ENCODE measurements at regions not wholly inside any gene's neighbourhood (a gene's known extent, or its start where the extent isn't known, plus 50 kb on each side); places are given as distances from the start of the nearest gene placed in this dataset.

DNA sequence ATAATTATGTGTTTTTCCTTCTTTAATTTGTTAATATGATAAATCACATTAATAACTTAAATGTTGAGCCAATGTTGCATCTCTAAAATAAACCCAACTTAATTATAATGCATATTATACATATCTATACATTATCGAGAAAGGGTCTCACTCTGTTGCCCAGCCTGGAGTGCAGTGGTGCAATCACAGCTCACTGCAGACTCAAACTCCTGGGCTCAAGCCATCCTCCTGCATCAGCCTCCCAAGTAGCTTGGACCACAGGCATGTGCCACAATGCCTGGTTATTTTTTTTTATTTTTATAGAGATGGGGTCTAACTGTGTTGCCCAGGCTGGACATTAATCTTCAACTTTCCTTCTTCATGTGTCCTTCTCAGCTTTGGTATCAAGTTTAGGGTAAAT, 98.9 kb downstream of the INHBA start:
- WGBS, 2 donors = 96% methylated on average over 1 of the region's 1 CpG
- ATAC-seq (ENCODE audit: insufficient read depth, low FRiP score) = no peak
- H3K4me3 ChIP-seq = no peak overlapping the region
- no peaks in the 10 kb centered on the region for H3K27me3 ChIP-seq (ENCODE audit: control insufficient read depth in 3 of 3, insufficient read depth in 3 of 3, low read length in 2 of 3)
- no peaks in the 10 kb centered on the region for H3K4me1 ChIP-seq (ENCODE audit: control insufficient read depth in 5 of 5, insufficient read depth in 5 of 5, low read length in 5 of 5)
- H3K9me3 ChIP-seq (ENCODE audit: control insufficient read depth in 4 of 4, insufficient read depth in 3 of 4, low read length in 3 of 4) = peaks cover 0 to 2% (median 0%) of the 10 kb centered on the region in 4 donors
- DNase-seq = no peak
- H3K9ac ChIP-seq (ENCODE audit: insufficient read depth in 1 of 2, low read length in 2 of 2) = no peak overlapping the region
- TF ChIP-seq, protein P1, sequence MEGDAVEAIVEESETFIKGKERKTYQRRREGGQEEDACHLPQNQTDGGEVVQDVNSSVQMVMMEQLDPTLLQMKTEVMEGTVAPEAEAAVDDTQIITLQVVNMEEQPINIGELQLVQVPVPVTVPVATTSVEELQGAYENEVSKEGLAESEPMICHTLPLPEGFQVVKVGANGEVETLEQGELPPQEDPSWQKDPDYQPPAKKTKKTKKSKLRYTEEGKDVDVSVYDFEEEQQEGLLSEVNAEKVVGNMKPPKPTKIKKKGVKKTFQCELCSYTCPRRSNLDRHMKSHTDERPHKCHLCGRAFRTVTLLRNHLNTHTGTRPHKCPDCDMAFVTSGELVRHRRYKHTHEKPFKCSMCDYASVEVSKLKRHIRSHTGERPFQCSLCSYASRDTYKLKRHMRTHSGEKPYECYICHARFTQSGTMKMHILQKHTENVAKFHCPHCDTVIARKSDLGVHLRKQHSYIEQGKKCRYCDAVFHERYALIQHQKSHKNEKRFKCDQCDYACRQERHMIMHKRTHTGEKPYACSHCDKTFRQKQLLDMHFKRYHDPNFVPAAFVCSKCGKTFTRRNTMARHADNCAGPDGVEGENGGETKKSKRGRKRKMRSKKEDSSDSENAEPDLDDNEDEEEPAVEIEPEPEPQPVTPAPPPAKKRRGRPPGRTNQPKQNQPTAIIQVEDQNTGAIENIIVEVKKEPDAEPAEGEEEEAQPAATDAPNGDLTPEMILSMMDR (IDR thresholded peaks at IDR 0.05; ENCODE audit: control extremely low read depth, extremely low read depth) = no peak
- no peak overlapping the region for H3K27ac ChIP-seq (ENCODE audit: low read depth in 1 of 2, low read length in 1 of 2)
- no peaks in the 10 kb centered on the region for H3K36me3 ChIP-seq (ENCODE audit: control insufficient read depth in 4 of 4, insufficient read depth in 4 of 4, low read length in 4 of 4)

DNA sequence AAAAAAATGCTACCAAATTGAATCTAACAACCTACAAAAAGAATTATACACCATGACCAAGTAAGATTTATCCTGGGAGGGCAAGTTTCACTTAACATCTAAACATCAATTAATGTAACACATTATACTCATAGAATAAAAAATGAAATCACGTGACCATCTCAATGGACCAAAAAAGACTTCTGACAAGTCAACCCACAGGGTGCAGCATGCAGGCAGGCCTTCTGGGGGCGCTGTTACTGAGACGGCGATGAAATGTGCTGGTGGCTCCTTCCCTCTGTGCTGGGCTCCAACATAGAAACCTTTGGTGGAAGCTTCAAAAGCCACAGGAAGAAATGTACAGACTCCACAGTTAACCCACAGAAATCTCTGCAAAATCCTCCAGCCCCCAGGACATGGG, 103.1 kb downstream of the INHBA start:
- TF ChIP-seq, protein P1 (IDR thresholded peaks at IDR 0.05; ENCODE audit: control extremely low read depth, extremely low read depth) = no peak
- Histone ChIP-seq H3K4me1 (ENCODE audit: control insufficient read depth in 5 of 5, insufficient read depth in 5 of 5, low read length in 5 of 5) (no peaks in the 10 kb centered on the region), H3K4me3 (no peak overlapping the region), H3K27me3 (ENCODE audit: control insufficient read depth in 3 of 3, insufficient read depth in 3 of 3, low read length in 2 of 3) (no peaks in the 10 kb centered on the region), H3K36me3 (ENCODE audit: control insufficient read depth in 4 of 4, insufficient read depth in 4 of 4, low read length in 4 of 4) (no peaks in the 10 kb centered on the region), H3K9me3 (ENCODE audit: control insufficient read depth in 4 of 4, insufficient read depth in 3 of 4, low read length in 3 of 4) (peaks cover 0 to 6% (median 1%) of the 10 kb centered on the region in 4 donors), H3K27ac (ENCODE audit: low read depth in 1 of 2, low read length in 1 of 2) (no peak overlapping the region), H3K9ac (ENCODE audit: insufficient read depth in 1 of 2, low read length in 2 of 2) (no peak overlapping the region)
- WGBS, 2 donors = 71 to 80% methylated on average over 4 of the region's 4 CpGs
- ATAC-seq (ENCODE audit: insufficient read depth, low FRiP score) = no peak
- no peak for DNase-seq

DNA sequence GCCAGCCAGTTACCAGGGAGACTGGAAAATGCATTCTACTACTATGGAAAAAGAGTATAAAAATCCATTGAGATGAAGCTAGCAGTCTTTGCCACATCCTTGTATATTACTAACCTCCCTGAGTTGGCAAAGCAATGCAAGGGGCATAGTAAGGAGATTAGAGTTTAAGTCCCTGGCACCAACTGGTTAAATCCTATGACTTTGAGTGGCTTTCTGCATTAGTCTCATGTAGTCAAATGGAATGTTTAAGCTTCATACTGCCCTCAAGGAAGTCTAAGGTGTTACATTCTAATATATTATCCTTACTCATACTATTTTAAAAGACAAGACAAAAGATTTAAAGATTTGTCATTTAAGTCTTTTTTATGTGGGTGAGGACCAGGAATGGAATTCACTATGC, 110.1 kb downstream of the INHBA start:
- Histone ChIP-seq H3K36me3 (ENCODE audit: control insufficient read depth in 4 of 4, insufficient read depth in 4 of 4, low read length in 4 of 4) (no peaks in the 10 kb centered on the region), H3K27me3 (ENCODE audit: control insufficient read depth in 3 of 3, insufficient read depth in 3 of 3, low read length in 2 of 3) (no peaks in the 10 kb centered on the region), H3K9me3 (ENCODE audit: control insufficient read depth in 4 of 4, insufficient read depth in 3 of 4, low read length in 3 of 4) (peaks cover 0 to 4% (median 1%) of the 10 kb centered on the region in 4 donors), H3K9ac (ENCODE audit: insufficient read depth in 1 of 2, low read length in 2 of 2) (no peak overlapping the region), H3K27ac (ENCODE audit: low read depth in 1 of 2, low read length in 1 of 2) (no peak overlapping the region), H3K4me1 (ENCODE audit: control insufficient read depth in 5 of 5, insufficient read depth in 5 of 5, low read length in 5 of 5) (no peaks in the 10 kb centered on the region), H3K4me3 (no peak overlapping the region)
- ATAC-seq (ENCODE audit: insufficient read depth, low FRiP score) = no peak
- no peak for DNase-seq
- TF ChIP-seq, protein P1 (IDR thresholded peaks at IDR 0.05; ENCODE audit: control extremely low read depth, extremely low read depth) = no peak

DNA sequence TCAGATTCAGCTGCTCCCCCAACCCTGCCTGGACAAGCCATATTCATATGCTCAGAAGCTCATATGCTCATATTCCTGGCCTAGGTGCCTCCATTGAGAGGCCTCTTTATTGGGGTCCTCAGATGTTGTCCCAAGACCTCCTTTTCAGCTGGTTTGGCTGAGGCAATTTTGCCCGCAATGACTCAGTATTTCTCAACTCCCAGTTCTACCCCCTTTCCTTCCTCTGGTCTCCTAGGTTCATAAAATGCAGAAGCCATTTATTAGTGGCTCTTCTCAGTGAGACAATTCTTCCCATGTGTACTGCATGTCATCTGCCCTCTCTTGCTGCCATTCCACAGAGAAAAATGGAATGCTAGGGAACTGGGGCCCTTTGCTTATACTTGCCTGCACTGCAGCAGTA, 110.7 kb downstream of the INHBA start:
- TF ChIP-seq, protein P1 (IDR thresholded peaks at IDR 0.05; ENCODE audit: control extremely low read depth, extremely low read depth) = no peak
- Histone ChIP-seq H3K4me1 (ENCODE audit: control insufficient read depth in 5 of 5, insufficient read depth in 5 of 5, low read length in 5 of 5) (no peaks in the 10 kb centered on the region), H3K4me3 (no peak overlapping the region), H3K27ac (ENCODE audit: low read depth in 1 of 2, low read length in 1 of 2) (no peak overlapping the region), H3K36me3 (ENCODE audit: control insufficient read depth in 4 of 4, insufficient read depth in 4 of 4, low read length in 4 of 4) (no peaks in the 10 kb centered on the region), H3K9me3 (ENCODE audit: control insufficient read depth in 4 of 4, insufficient read depth in 3 of 4, low read length in 3 of 4) (peaks cover 0 to 4% (median 1%) of the 10 kb centered on the region in 4 donors), H3K27me3 (ENCODE audit: control insufficient read depth in 3 of 3, insufficient read depth in 3 of 3, low read length in 2 of 3) (no peaks in the 10 kb centered on the region), H3K9ac (ENCODE audit: insufficient read depth in 1 of 2, low read length in 2 of 2) (no peak overlapping the region)
- WGBS, 2 donors = 37 to 71% methylated on average over 1 of the region's 1 CpG
- DNase-seq = no peak
- no peak for ATAC-seq (ENCODE audit: insufficient read depth, low FRiP score)
